SK-MEL-5 (cell line): ENCODE measurements at regions not wholly inside any gene's neighbourhood (a gene's known extent, or its start where the extent isn't known, plus 50 kb on each side); places are given as distances from the start of the nearest gene placed in this dataset.
"Not testable (repeated sequence)": the region's sequence is repeated elsewhere in the genome, so short reads cannot be mapped to it uniquely, and the experiment has no call there.

Source experiments
- DNase-seq: peaks from one replicate; pipeline ENCODE4 v3.0.0-alpha.2; 2016; ENCODE audit warnings: low read depth, low spot score
- in situ Hi-C: cut with HindIII; loops from 2 replicates; pipeline ENCODE4 v1.10.0; 2016; ENCODE audit warnings: low sequenced_read_pairs, high pct_unique_total_duplicates, low pct_unique_long_range_greater_than_20kb

DNA sequence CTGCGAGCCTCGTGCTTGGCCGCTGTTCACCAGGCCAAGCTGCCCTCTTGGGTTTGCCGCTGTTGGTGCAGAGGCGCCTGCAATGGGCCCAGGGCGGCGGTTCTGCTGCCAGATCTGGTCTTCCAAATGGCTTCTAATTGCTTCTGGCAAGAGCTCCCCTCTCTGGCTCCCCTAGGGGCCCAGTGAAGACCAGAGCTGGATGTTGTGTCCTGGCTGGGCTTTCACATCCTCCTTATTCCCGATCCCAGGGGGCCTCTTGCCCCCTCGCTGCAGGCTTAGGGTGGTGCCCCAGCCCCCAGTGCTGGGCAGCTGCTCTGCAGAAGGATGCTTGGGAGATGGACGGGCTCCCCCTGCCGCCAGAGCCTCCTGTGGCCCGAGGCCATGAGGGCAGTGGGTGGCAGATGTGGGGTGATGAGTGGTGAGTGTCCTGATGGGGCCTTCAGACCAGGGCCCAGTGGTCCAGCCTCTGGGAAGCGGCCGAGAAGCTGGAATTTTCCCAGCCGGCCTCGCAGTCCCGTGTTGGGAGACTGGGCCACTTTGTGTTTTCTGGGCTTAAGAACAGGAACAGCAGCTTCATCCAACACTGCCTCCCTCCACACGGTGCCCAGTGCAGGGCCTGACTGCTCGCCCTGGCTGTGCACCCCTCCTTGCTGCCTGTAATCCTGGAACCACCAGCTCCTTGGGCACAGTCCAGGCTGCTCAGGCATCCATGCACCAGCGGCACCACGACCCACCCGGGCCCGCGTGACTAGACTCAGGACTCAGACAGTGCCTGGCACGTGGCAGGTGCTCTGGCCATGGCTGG is 194.8 kb downstream of the LAT start:
- DNase-seq, in situ Hi-C loops: not testable (repeated sequence)

DNA sequence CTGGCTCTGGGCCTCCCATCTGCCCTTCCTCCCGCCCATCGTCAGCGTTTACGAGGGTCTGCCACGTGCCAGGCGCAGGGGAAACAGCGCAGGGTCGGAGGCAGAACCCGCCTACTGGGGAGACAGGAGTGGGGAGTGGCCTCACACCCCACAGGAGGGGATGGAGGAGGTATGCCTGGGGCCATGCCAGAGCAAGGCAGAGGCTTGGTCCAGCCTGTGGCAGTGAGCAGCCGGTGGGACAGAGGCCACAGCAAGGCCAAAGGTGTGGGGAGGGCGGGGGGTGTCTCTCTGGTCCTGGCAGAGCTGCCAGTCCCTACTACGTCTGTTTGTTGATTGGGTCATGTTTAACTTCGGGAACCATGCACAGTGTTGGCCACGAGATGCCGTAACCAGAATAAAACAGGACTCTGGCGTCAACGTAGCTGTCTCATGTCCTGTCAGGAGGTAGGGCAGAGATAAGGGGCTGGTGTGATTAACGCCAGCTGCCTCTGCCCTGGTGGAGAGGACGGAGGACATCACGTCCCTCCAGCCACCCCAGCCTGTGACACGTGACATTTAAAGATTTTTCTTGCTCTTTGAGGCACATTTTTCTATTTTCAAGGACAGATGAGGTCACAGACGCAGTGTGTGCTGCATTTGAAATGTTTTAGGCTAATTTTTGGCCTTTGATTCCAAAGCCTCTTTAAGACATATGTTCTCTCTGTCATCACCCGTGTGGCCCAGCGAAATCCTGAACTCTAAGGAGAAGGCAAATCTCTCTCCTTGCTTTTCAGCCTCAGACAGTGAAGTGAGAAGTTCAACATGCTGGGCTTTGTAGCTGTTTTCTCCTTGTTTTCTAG is 193.3 kb downstream of the LAT start:
- DNase-seq: peak; percentile 77
- in situ Hi-C loops: not testable (repeated sequence)

DNA sequence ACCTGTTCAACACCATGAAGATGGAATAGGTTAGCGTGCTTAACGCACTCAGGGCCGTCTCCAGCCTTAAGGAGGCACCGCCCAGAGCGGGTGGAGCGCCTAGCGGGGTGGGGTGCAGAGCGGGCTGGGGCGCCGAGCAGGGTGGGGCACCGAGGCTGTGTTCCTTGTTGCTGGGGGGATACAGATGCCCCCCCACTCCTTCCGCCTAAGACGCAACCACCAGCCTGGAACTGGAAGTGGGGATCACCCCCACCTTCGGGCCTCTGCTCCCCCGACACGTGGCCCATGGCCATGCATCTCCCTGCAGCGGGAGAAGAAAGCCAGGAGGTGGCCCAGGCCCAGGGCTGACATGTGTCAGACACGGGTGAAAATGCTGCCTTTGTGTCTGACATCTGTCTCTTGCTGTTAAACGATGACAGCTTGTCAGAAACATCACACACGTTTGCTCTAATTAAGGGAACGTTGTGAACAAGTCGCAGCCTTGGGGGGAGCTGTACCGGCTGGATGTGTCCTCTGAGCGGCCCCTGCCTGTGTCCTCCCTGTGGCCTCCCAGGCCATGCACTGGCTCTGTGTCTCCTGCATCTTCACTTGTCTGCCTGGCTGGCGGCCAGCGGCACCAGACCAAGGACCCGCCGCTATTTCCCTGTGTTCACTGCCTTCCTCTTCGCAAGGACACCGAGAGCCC is 192.5 kb downstream of the LAT start:
- in situ Hi-C loops: not testable (repeated sequence)

DNA sequence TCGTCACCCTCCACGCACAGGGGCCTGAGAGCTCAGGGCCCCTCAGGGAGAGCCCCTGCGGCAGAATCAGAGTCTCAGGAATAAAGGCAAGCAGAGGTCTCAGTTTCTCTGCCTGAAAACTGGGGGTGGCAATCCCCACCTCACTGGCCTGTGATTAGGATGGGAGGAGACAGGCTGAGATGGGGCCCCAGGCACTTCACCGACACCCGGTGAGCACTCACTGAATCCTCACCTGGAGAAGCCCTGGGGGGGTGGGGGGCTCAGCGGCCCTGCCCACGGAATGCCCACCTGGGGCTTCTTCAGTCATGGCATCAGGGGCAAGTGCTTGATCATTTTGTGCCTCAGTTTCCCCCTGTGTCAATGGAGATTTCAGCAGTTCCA is 192.0 kb downstream of the LAT start:
- DNase-seq, in situ Hi-C loops: not testable (repeated sequence)

More for the DNA sequence above, 192.5 kb downstream of the LAT start:
- DNase-seq: not testable (repeated sequence)

DNA sequence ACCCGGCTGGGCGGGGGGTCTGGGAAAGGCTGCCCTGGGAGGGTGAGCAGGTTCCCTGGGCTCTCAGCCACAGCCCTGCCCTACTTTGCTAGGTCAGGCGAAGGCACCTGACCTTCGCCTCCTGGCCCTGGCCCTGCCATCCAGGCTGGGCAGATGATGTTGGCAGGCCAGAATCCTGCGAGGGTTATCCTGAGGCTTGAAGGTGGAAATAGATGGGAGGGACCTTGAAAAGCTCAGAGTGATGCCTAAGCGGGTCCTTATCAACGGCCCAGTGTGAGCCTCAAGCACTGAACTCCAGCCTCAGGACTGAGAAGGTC is 191.3 kb downstream of the LAT start:
- in situ Hi-C loops, DNase-seq: not testable (repeated sequence)

DNA sequence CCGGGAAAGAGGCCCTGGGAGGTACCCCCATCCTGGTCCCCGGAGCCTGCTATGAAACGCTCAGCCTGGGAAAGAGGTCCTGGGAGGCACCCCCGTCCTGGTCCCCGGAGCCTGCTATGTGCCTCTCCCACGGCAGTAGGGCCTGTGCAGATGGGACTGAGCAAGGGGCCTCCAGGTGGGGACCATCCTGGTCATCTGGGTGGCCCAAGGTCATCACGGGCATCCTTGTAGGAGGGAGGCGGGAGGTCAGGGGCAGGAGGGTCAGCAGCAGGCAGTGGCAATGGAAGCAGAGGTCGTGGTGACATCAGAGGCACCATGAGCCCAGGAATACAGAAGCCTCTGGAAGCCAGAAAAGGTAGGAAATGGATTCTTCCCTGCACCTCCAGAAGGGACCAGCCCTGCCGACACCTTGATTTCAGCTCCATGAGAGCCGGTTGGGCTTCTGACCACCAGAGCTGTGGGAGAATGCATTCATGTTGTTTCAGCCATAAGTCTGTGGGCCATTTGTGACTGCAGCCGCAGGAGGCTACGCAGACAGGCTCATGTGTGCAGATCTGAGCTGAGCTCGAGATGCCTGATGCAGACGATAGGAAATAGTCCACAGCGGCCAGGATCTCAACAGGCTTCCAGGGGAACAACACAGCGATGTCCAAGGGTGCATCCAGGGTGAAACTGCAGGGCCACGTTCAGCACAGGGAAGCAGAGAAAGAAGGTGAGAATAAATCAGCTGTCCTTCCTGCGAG is 190.7 kb downstream of the LAT start:
- DNase-seq, in situ Hi-C loops: not testable (repeated sequence)

DNA sequence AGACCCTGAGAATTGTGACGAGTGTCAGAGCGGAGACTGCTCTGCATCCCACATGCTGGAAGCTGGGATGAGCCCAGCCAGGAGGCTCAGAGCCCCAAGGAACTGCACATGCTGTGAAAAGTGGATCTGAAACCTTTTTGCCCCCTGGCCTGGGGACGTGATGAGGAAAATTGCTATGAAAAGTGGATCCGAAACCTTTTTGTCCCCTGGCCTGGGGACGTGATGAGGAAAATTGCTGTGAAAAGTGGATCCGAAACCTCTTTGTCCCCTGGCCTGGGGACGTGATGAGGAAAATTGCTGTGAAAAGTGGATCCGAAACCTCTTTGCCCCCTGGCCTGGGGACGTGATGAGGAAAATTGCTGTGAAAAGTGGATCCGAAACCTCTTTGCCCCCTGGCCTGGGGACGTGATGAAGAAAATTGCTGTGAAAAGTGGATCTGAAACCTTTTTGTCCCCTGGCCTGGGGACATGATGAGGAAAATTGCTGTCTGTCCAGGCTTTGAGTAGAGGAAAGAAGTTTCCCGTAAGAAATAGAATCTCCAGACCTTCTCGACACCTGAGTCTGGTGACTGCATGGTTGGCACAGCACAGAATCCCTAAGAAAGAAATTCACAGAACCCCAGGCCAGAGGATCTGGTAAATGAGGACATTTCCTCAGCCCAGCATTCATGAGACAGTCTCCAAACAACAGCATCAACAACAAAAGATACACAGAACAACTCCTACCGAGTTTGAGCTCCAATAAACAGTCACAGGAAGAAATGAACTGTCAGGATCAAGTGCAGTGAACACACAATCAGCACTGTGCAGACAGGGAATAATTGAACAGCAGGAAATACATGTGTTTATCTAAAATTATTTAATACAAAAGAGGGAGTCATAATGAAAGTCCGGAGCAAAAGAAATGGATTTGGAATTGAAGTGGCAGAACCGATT is 188.8 kb downstream of the LAT start:
- in situ Hi-C loops, DNase-seq: not testable (repeated sequence)

DNA sequence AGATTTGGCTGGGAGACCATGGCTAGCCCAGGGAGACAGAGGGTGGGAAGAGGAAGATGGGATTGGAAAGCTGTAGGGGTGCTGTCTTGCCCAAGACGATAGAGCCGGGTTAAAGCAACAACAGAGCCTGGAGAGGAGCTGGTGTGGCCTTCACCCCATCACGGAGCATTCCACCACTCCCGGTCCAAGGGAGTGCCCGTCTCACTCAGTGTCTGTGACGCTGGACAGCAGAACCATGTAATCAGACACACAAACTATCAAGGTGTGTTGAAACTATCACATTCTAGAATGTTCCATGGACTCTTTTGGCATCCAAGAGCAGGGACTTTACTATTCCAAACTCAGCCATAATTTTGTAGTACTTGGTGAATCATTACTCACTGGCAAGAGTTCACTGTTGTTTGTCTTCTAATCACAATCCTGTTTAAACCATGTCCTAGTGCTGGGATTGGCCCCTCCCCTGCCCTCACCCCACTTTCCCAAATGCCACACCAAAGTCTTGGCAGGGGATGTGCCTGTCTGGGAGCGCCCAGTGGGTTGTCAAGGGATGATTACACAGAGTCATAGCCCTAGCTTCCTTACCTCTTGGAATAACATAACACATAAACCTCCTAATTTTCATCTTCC is 187.4 kb downstream of the LAT start:
- DNase-seq, in situ Hi-C loops: not testable (repeated sequence)

DNA sequence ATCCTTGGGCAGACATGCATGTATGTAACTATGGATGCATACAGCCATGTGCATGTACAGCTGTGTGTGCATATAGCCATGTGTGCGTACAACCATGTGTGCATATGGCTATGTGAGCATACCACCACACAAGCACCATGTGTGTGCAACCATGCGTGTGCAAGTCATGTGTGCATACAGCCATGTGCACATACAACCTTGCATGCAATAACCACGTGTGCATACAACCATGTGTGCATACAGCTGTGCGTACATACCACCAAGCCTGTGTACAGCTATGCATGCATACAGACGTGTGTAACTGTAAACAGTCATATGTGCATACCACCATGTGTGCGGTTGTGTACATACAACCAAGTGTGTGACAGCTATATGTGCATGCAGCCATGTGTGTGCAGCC is 186.4 kb downstream of the LAT start:
- DNase-seq, in situ Hi-C loops: not testable (repeated sequence)

DNA sequence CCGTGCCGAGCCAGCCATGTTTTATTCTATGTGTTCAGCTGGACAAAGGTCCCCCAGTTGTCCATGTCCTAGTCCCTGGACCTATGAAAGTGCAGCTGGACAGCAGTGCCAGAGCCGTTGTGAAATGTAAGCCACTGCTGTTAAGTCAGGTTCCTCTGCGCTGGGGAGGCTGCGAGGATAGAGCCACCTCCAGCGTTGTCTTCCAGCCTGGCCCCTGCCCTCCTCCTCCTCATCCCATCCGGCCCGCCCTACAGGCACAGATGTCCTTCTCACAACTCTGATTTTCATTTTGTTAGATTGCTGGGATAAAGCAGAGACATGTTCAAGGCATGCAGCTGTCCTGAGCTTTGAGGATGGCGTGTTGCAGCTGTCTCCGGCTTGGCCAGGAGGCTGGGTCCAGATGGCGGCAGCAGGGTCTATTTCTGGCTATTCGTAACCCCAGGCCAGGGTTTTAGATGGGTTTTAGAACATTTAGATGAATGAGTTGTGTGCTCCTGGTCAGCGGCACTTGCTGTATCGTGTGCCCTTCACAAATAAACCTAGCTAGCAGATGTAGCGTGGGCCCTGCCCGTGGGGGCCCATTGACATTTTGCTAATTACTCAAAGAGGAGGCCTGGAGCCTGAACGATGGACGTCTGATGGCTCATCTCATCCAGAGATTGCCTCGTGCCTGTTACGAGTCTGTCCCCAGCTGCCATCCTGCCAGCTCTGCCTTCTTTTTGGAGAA is 185.7 kb downstream of the LAT start:
- in situ Hi-C loops, DNase-seq: not testable (repeated sequence)

DNA sequence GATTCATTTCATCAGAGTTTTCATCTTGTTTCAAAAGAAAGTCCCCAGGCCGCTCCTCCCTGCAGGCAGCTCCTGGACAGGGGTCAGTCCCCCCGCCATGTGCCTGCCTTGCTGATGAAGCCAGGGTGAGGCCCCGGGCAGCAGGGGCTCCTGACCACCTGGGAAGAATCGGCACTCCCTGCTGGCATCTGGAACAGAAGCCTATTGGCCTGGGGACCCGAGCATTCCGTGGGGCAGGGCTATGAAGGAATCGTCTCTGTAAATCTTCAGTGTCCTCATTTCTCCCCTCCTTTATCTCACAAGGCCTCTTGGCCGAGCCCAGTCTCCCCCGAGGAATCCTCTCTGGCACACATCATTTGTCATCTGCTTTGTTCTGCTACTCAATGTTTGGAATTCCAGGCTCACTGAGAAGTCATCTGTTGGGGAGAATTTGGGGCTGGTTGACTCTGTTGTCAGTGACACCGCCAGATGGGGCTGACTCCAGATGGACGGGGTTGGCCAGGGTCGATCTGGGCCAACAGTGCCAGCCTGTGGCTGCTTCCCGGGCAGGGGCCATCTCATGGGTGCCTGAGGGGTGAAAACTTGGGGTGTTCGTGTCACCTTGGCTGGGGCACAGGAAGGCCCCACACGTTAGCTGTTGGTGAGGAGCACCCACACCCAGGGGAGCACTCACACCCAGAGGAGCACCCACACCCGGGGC is 184.6 kb downstream of the LAT start:
- in situ Hi-C loops, DNase-seq: not testable (repeated sequence)

DNA sequence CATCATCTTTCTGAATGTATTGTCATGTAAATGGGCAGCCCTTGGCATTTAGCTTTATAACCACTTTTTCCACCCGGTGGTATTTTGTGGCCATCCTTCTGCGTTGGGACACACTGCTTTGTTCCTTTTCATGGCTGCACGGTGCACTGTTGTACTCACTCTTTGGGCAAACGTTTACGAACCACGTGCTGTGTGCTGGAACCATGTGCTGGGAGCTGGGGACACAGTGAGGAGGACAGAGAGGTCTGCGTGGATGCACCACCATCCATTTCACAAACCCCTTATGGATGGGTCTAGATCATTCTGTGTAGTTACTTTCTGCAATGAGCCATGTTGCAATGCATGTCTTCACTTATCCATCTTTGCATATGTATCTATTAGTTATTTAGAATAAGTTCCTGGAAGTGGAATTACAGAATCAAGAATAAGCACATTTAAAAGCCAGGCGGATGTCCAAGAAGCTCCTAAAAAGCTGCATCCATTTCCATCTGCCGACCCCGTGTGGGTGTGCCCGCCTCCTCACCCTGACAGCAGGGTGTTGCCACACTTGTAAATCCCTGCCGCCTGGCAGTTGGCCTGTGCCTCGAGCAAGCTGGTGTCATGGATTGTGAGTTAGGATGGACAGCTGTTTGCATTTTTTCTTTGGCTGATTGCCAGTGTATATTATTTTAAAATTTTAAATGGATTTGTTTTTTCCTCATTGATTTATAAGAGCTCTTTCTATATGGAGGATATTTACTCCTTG is 183.8 kb downstream of the LAT start:
- DNase-seq, in situ Hi-C loops: not testable (repeated sequence)

DNA sequence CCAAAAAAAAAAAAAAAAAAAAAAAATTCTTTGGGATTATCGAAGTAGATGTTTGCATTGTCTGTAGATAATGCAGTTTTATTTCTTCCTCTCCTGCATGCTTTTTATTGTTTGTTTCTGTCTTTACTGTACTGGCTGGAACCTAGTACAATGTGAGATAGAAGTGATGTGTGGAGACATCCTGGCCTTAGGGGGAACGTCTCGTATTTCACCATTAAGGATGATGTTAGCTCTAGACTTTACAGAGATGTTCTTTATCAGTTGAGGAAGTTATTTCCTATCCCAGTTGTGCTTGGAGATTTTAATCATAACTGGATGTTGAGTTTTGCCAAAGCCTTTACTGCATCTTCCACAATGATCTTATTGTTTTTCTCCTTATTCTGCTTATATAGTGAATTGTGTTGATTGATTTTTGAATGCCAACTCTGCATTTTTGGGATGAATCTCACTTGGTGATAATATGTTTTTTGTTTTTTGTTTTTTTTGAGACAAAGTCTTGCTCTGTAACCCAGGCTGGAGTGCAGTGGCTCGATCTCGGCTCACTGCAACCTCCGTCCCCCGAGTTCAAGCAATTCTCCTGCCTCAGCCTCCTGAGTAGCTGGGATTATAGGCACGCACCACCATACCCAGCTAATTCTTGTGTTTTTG is 179.7 kb downstream of the LAT start:
- in situ Hi-C loops: not testable (repeated sequence)
- peak; percentile 82 for DNase-seq

DNA sequence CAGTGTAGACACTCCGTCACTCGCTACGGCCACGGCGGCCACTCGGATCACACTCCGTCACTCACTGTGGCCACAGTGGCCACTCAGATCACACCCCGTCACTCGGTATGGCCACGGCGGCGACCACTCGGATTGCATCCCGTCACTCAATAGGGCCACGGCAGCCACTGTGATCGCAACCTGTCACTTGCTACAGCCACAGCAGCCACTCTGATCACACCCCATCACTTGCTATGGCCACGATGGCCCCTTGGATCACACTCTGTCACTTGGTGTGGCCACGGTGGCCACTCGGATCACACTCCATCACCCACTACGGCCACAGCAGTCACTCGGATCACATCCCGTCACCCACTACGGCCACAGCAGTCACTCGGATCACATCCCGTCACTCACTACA is 175.3 kb downstream of the LAT start:
- in situ Hi-C loops, DNase-seq: not testable (repeated sequence)
